ENCODE measurements at regions not wholly inside any gene's neighbourhood (a gene's known extent, or its start where the extent isn't known, plus 50 kb on each side); places are given as distances from the start of the nearest gene placed in this dataset.

- no peaks in the 10 kb centered on the region for H3K9me3 ChIP-seq (ENCODE audit: low read depth, low read length, poor library complexity, severe bottlenecking)
- intact Hi-C loops (cut with micrococcal nuclease; ENCODE audit: unreplicated experiment), result no loop called here
- H3K36me3 ChIP-seq (ENCODE audit: insufficient read depth, low read length, poor library complexity, severe bottlenecking), result no peaks in the 10 kb centered on the region
- no peak overlapping the region for H3K27ac ChIP-seq (ENCODE audit: low read depth, low read length, poor library complexity, severe bottlenecking)
- TF ChIP-seq EZH2 (IDR thresholded peaks at IDR 0.05; ENCODE audit: borderline replicate concordance, low read depth, low read length, poor library complexity, severe bottlenecking), result no peak
- no peak for TF ChIP-seq CTCF (conservative IDR thresholded peaks at IDR 0.05; ENCODE audit: low read depth, low read length)
- H3K27me3 ChIP-seq (replicated peaks; ENCODE audit: insufficient read depth, low read depth, low read length, poor library complexity), result no peaks in the 10 kb centered on the region
- DNase-seq (ENCODE audit: low spot score), result no peak
- POLR2A ChIA-PET (ENCODE audit: low non-redundant PET), result no interaction called here
- H3K4me3 ChIP-seq (ENCODE audit: low read depth, low read length, poor library complexity, severe bottlenecking), result no peak overlapping the region
- BruUV-seq (replicated peaks), result no TSS peak
- CTCF ChIA-PET, result no interaction called here
- no peaks in the 10 kb centered on the region for H3K4me1 ChIP-seq (ENCODE audit: insufficient read depth, low read length, poor library complexity, severe bottlenecking)
These were observed 147.5 kb downstream of the NFKBIZ start for GRCh38 chr3:101996832-101997231.

DNA sequence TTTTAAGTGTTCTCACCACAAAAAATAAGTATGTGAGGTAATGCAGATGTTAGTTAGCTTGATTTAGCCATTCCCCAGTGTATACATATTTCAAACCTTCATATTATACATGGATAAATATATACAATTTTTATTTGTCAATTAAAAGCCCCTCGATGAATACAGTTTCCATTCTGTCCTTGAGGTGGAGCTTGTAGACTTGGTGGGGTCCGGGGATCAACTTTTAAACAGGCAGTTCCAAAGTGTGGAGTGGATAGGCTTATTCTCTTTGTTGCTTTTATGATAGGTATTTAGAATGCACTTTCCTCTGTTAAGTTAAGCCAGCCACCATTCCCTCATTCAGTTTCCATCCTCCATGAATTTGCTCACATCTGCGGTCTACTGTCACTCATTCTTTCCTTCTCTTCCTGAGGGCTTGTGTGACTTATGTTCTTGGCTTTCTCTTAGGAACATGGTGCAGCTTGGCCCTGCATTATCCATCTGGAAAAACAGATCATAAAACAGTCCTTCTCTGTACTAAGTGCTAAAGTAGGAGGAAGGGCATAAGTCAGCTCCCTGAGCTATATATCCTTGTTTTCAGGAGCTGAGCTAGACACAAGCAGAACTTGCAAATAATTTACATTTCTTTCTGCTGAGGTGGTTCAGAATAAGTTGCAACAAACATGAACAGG is 149.1 kb downstream of the NFKBIZ start:
- no peaks in the 10 kb centered on the region for H3K4me1 ChIP-seq (ENCODE audit: insufficient read depth, low read length, poor library complexity, severe bottlenecking)
- CTCF ChIA-PET, result no interaction called here
- BruUV-seq (replicated peaks), result no TSS peak
- intact Hi-C loops (cut with micrococcal nuclease; ENCODE audit: unreplicated experiment), result no loop called here
- POLR2A ChIA-PET (ENCODE audit: low non-redundant PET), result no interaction called here
- no peaks in the 10 kb centered on the region for H3K36me3 ChIP-seq (ENCODE audit: insufficient read depth, low read length, poor library complexity, severe bottlenecking)
- H3K4me3 ChIP-seq (ENCODE audit: low read depth, low read length, poor library complexity, severe bottlenecking), result no peak overlapping the region
- TF ChIP-seq CTCF (conservative IDR thresholded peaks at IDR 0.05; ENCODE audit: low read depth, low read length) (no peak), EZH2 (IDR thresholded peaks at IDR 0.05; ENCODE audit: borderline replicate concordance, low read depth, low read length, poor library complexity, severe bottlenecking) (no peak)
- H3K27ac ChIP-seq (ENCODE audit: low read depth, low read length, poor library complexity, severe bottlenecking), result no peak overlapping the region
- no peaks in the 10 kb centered on the region for H3K9me3 ChIP-seq (ENCODE audit: low read depth, low read length, poor library complexity, severe bottlenecking)
- no peaks in the 10 kb centered on the region for H3K27me3 ChIP-seq (replicated peaks; ENCODE audit: insufficient read depth, low read depth, low read length, poor library complexity)
- DNase-seq (ENCODE audit: low spot score), result no peak

DNA sequence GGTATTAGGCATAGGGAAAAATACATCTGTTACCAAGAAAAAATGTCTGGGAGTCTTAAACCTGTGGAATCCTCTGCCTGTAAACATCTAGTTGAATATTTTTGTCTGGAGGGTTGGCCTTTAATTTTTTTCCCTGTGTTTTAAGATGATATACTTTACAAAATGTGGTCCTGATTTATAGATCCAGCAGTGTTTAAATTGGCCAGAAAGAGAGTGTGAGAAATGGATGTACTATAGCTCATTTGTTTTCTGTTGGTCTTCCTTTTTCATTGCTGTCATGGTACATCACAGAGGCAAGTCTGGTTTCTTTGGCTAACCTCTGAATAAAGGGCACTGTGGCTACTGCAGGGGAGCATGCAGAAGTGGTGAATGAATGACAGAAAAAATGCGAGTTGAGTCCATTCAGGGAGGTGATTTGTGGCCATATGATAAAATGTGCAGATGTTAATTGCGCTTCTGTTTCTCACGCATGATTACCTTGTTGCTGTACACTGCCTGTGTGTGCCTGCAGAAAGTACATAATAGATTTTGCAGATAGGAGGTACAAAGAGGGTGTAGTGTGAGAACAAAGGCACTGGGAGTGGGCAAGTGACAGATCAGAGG is 150.0 kb downstream of the NFKBIZ start:
- TF ChIP-seq CTCF (conservative IDR thresholded peaks at IDR 0.05; ENCODE audit: low read depth, low read length), result no peak
- no peak for TF ChIP-seq EZH2 (IDR thresholded peaks at IDR 0.05; ENCODE audit: borderline replicate concordance, low read depth, low read length, poor library complexity, severe bottlenecking)
- Histone ChIP-seq H3K27ac (ENCODE audit: low read depth, low read length, poor library complexity, severe bottlenecking) (no peak overlapping the region), H3K4me1 (ENCODE audit: insufficient read depth, low read length, poor library complexity, severe bottlenecking) (no peaks in the 10 kb centered on the region), H3K27me3 (replicated peaks; ENCODE audit: insufficient read depth, low read depth, low read length, poor library complexity) (no peaks in the 10 kb centered on the region), H3K9me3 (ENCODE audit: low read depth, low read length, poor library complexity, severe bottlenecking) (no peaks in the 10 kb centered on the region), H3K4me3 (ENCODE audit: low read depth, low read length, poor library complexity, severe bottlenecking) (no peak overlapping the region), H3K36me3 (ENCODE audit: insufficient read depth, low read length, poor library complexity, severe bottlenecking) (no peaks in the 10 kb centered on the region)
- intact Hi-C loops (cut with micrococcal nuclease; ENCODE audit: unreplicated experiment), result no loop called here
- CTCF ChIA-PET, result no interaction called here
- no TSS peak for BruUV-seq (replicated peaks)
- no peak for DNase-seq (ENCODE audit: low spot score)
- POLR2A ChIA-PET (ENCODE audit: low non-redundant PET), result no interaction called here

Data from A673 (cell line).